KOPT-K1 (cell line): ENCODE measurements at regions not wholly inside any gene's neighbourhood (a gene's known extent, or its start where the extent isn't known, plus 50 kb on each side); places are given as distances from the start of the nearest gene placed in this dataset.

Source experiments
- H3K27ac ChIP-seq: fragments of 200-600 bp; sonication (generic); 2 replicates; pipeline ENCODE4 v1.5.1; 2016; ENCODE audit warnings: antibody characterized with exemption, mild to moderate bottlenecking, low read depth, low read length; ENCODE audit not compliant: poor library complexity, severe bottlenecking
- H3K36me3 ChIP-seq: fragments of 200-600 bp; sonication (generic); 2 replicates; pipeline ENCODE4 v1.5.1; 2017; ENCODE audit warnings: antibody characterized with exemption, mild to moderate bottlenecking, low read length, moderate library complexity; ENCODE audit not compliant: insufficient read depth
- H3K9me3 ChIP-seq: fragments of 200-600 bp; sonication (generic); 2 replicates; pipeline ENCODE4 v1.5.1; 2017; ENCODE audit warnings: antibody characterized with exemption, low read length, mild to moderate bottlenecking; ENCODE audit not compliant: insufficient read depth, poor library complexity, severe bottlenecking

GRCh38 chr6:14816116-14816859 is 429.6 kb upstream of the JARID2 start:
- Histone ChIP-seq H3K36me3 (no peaks in the 10 kb centered on the region), H3K27ac (no peak overlapping the region), H3K9me3 (no peaks in the 10 kb centered on the region)

DNA sequence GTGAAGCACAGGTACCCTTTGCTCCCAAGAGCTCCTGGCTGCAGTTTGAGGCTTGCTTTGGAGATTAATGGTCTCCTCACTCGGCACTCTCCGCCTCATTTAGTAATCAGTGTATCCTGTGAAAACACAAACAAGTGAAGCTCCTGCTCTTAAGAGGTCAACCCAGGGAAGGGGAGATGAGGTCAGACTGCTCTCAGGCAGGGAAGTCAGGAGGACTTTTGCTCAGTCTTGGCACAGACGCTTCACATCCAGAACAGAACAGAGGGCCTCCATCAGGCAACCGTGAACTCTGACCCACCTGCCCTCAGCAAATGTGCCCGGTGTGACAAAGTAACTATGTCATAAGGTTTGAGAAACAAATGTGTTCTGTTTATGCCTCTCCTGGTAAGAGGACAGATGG is 428.8 kb upstream of the JARID2 start:
- Histone ChIP-seq H3K9me3 (no peaks in the 10 kb centered on the region), H3K36me3 (no peaks in the 10 kb centered on the region)

GRCh38 chr6:14818422-14818884 is 427.4 kb upstream of the JARID2 start:
- H3K36me3 ChIP-seq, result no peaks in the 10 kb centered on the region
- no peak overlapping the region for H3K27ac ChIP-seq
- no peaks in the 10 kb centered on the region for H3K9me3 ChIP-seq

More for the DNA sequence above, 428.8 kb upstream of the JARID2 start:
- H3K27ac ChIP-seq, result no peak overlapping the region

DNA sequence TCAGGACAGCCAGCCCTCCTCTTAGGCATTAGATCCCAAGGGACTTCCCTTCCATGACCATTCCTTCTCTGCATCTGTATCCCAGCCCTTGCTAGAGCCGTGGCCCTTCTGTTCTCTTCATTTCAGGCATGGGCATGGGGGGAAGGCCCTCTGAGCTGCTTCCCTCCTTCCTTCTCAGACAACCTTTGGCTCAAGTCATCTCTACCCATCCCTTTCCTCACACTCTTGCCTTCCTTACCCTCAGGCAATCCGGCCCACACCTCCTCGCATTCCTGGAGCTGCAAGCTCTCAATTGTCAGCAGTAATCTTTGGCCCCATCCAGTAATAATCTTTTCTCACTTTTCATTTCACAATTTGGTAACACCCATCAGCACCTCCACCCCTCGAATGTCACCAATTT is 426.9 kb upstream of the JARID2 start:
- no peaks in the 10 kb centered on the region for H3K9me3 ChIP-seq
- no peaks in the 10 kb centered on the region for H3K36me3 ChIP-seq
- no peak overlapping the region for H3K27ac ChIP-seq

- H3K36me3 ChIP-seq, result no peaks in the 10 kb centered on the region
- no peaks in the 10 kb centered on the region for H3K9me3 ChIP-seq
- H3K27ac ChIP-seq, result no peak overlapping the region
These were observed 425.9 kb upstream of the JARID2 start for GRCh38 chr6:14819840-14820420.

- no peaks in the 10 kb centered on the region for H3K36me3 ChIP-seq
These were observed 423.8 kb upstream of the JARID2 start for GRCh38 chr6:14822012-14822553.

GRCh38 chr6:14822679-14823078 is 423.2 kb upstream of the JARID2 start:
- Histone ChIP-seq H3K27ac (no peak overlapping the region), H3K9me3 (no peaks in the 10 kb centered on the region), H3K36me3 (no peaks in the 10 kb centered on the region)

More at GRCh38 chr6:14822012-14822553, 423.8 kb upstream of the JARID2 start:
- no peaks in the 10 kb centered on the region for H3K9me3 ChIP-seq
- no peak overlapping the region for H3K27ac ChIP-seq

DNA sequence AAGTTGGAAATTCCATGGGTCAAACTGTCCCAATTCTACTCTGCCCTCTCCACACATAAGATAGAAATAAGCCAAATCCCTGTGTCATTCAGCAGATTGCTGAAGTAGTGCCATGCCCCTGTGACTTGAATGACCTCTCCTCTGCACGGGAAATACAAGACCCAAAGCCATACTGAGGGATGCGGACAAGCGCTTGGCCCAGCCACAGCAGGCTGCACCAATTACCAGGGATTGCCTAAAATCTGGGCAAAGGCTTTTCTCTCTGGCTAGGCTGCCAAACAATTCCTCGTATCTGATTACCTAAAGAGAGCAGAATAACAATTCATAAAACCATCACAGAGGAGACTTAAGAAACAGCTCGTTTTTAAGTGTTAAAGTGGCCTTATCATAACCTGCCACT is 421.8 kb upstream of the JARID2 start:
- Histone ChIP-seq H3K36me3 (no peaks in the 10 kb centered on the region), H3K27ac (no peak overlapping the region), H3K9me3 (no peaks in the 10 kb centered on the region)

DNA sequence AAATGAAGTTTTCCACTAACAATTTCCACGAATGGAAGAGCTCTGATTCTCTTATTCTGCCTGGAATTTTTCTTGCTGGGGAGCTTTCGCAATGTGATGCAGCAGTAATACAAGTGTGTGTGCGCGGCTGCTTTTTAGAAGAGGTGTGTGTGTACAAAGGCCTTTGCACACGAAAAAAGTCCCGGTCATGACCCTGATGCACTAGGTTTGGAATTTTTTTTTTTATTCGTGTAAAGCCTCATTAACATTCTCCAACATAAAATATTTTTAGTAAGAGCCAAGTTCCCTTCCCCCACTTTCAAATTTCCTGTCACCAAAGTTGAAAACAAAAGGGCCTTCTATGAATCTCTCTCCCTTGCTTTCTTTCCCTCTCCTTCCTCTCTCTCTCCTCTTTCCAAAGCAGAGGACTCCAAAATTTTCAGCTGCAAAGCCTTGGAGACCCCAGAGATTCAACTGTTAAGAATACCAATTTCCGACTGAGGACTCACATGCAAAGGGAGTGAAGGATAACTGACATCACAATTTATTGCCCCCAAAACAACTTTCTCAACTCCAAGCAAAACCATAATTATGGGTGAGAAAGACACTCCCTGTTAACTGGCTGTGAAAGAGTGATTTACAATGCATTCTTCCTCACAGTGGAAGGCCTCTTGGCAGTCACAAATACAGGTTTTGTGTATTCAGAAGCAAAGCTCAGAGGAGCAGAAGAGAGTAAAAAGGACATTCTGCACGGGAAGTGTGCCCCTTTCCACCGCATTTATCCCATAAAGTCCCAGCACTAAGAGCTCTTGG is 421.2 kb upstream of the JARID2 start:
- Histone ChIP-seq H3K36me3 (no peaks in the 10 kb centered on the region), H3K27ac (no peak overlapping the region), H3K9me3 (no peaks in the 10 kb centered on the region)

- no peaks in the 10 kb centered on the region for H3K9me3 ChIP-seq
- no peaks in the 10 kb centered on the region for H3K36me3 ChIP-seq
- H3K27ac ChIP-seq, result no peak overlapping the region
These were observed 419.4 kb upstream of the JARID2 start for GRCh38 chr6:14826456-14826855.

GRCh38 chr6:14827354-14827753 is 418.5 kb upstream of the JARID2 start:
- Histone ChIP-seq H3K36me3 (no peaks in the 10 kb centered on the region), H3K27ac (no peak overlapping the region), H3K9me3 (no peaks in the 10 kb centered on the region)

GRCh38 chr6:14828201-14828611 is 417.7 kb upstream of the JARID2 start:
- Histone ChIP-seq H3K36me3 (no peaks in the 10 kb centered on the region), H3K27ac (no peak overlapping the region), H3K9me3 (no peaks in the 10 kb centered on the region)

GRCh38 chr6:14831070-14831469 is 414.8 kb upstream of the JARID2 start:
- H3K36me3 ChIP-seq, result no peaks in the 10 kb centered on the region
- H3K9me3 ChIP-seq, result no peaks in the 10 kb centered on the region
- no peak overlapping the region for H3K27ac ChIP-seq

DNA sequence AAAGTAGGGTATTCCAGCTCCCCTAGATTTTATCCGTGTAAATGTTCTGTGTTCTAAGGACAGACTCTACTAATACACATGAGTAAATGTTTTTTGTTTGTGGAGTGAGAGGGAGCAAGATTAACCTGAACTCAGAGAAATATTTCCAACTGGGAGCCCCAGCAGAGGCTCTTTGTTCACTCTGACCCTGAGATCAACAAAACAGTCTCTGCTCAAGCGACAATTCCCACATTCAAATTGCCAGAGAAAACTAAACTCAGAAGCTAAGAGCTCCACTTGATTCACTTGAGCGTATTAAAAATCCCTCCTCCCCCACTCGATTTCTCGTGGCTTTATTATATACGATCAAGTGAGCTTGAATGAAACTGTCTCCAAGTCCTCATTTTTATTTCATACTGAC is 413.9 kb upstream of the JARID2 start:
- Histone ChIP-seq H3K9me3 (no peaks in the 10 kb centered on the region), H3K27ac (no peak overlapping the region), H3K36me3 (no peaks in the 10 kb centered on the region)

DNA sequence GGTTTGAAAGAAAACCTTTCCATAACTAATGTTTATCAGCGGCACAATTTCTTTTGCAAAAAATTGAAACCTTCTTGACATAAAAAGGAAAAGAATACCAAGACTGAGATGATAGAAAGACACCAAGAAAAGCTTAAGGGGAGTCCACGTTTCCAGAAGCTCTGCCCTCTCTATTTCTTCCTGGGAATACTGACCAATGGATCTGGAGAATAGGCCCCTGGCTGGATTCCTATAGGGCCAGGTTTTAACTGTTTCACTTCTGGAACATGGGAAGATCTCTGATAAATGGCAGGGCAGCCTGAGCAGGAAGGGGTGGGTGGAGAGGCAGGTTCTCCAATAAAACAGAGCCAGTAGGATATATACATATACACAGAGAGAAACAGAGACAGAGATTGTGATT is 413.4 kb upstream of the JARID2 start:
- Histone ChIP-seq H3K27ac (no peak overlapping the region), H3K36me3 (no peaks in the 10 kb centered on the region), H3K9me3 (no peaks in the 10 kb centered on the region)
